ENCODE measurements at regions not wholly inside any gene's neighbourhood (a gene's known extent, or its start where the extent isn't known, plus 50 kb on each side); places are given as distances from the start of the nearest gene placed in this dataset.

- DNase-seq: no peak
Measured at GRCh38 chr18:60667016-60667415, 294.4 kb upstream of the MC4R start.

- DNase-seq: no peak
Measured at GRCh38 chr18:60668583-60668982, 296.0 kb upstream of the MC4R start.

- no peak for DNase-seq
Measured at GRCh38 chr18:60669938-60670337, 297.4 kb upstream of the MC4R start.

- no peak for DNase-seq
Measured at GRCh38 chr18:60671021-60671420, 298.4 kb upstream of the MC4R start.

GRCh38 chr18:60675126-60675525 lies 302.6 kb upstream of the MC4R start:
- DNase-seq: no peak

GRCh38 chr18:60675801-60676200 lies 303.2 kb upstream of the MC4R start:
- DNase-seq: no peak

- no peak for DNase-seq
Measured at GRCh38 chr18:60676815-60677214, 304.2 kb upstream of the MC4R start.

GRCh38 chr18:60684843-60685513 lies 312.4 kb upstream of the MC4R start:
- DNase-seq: no peak

GRCh38 chr18:60686142-60686541 lies 313.6 kb upstream of the MC4R start:
- DNase-seq: no peak

- DNase-seq: no peak
Measured at GRCh38 chr18:60691061-60691460, 318.5 kb upstream of the MC4R start.

- DNase-seq: no peak
Measured at GRCh38 chr18:60693426-60693825, 320.9 kb upstream of the MC4R start.

GRCh38 chr18:60698901-60699300 lies 326.3 kb upstream of the MC4R start:
- DNase-seq: no peak

- DNase-seq: no peak
Measured at GRCh38 chr18:60722742-60723141, 350.2 kb upstream of the MC4R start.

- DNase-seq: no peak
Measured at GRCh38 chr18:60732143-60732542, 359.6 kb upstream of the MC4R start.

- no peak for DNase-seq
Measured at GRCh38 chr18:60739212-60739611, 366.6 kb upstream of the MC4R start.

- no peak for DNase-seq
Measured at GRCh38 chr18:60740313-60740712, 367.7 kb upstream of the MC4R start.

GRCh38 chr18:60746491-60746890 lies 373.9 kb upstream of the MC4R start:
- no peak for DNase-seq

- no peak for DNase-seq
Measured at GRCh38 chr18:60746919-60747318, 374.3 kb upstream of the MC4R start.

GRCh38 chr18:60753753-60754152 lies 381.2 kb upstream of the MC4R start:
- no peak for DNase-seq

GRCh38 chr18:60754413-60755009 lies 381.9 kb upstream of the MC4R start:
- DNase-seq: no peak

GRCh38 chr18:60755134-60755533 lies 382.6 kb upstream of the MC4R start:
- DNase-seq: no peak

- DNase-seq: no peak
Measured at GRCh38 chr18:60775978-60776377, 403.4 kb upstream of the MC4R start.

- DNase-seq: no peak
Measured at GRCh38 chr18:60784161-60784560, 411.6 kb upstream of the MC4R start.

GRCh38 chr18:60794802-60795201 lies 422.2 kb upstream of the MC4R start:
- DNase-seq: no peak

- DNase-seq: no peak
Measured at GRCh38 chr18:60804415-60804814, 431.8 kb upstream of the MC4R start.
